Liver (tissue), 3 donors: ENCODE measurements at regions not wholly inside any gene's neighbourhood (a gene's known extent, or its start where the extent isn't known, plus 50 kb on each side); places are given as distances from the start of the nearest gene placed in this dataset.

Source experiments
- CTCF ChIP-seq: fragments of 150-350 bp; IDR thresholded peaks from 2 replicates; pipeline ENCODE4 v1.5.1; 2017; ENCODE audit warnings: improper control_type of control experiment, low read depth, low read length; ENCODE audit not compliant: missing input control
- EGR1 ChIP-seq, 2 donors: IDR thresholded peaks; 2 replicates each; pipeline ENCODE4 v1.6.1; 2016 to 2018; ENCODE audit warnings: antibody characterized with exemption in 2 of 2, low read depth in 2 of 2
- HNF4A ChIP-seq, 2 donors: conservative IDR thresholded peaks; 2 replicates each; pipeline ENCODE4 v1.6.1; 2016; ENCODE audit warnings: antibody characterized with exemption in 2 of 2, mild to moderate bottlenecking in 2 of 2
- JUND ChIP-seq, 2 donors: IDR thresholded peaks; 2 replicates each; pipeline ENCODE4 v1.6.1; 2016; ENCODE audit warnings: antibody characterized with exemption in 2 of 2
- RAD21 ChIP-seq, 2 donors: IDR thresholded peaks; 2 replicates each; pipeline ENCODE4 v1.6.1; 2016; ENCODE audit warnings: antibody characterized with exemption in 2 of 2, mild to moderate bottlenecking in 2 of 2
- TAF1 ChIP-seq: conservative IDR thresholded peaks from 2 replicates; pipeline ENCODE4 v1.6.1; 2016; ENCODE audit warnings: antibody characterized with exemption, mild to moderate bottlenecking
- ZBTB33 ChIP-seq: IDR thresholded peaks from 2 replicates; pipeline ENCODE4 v1.6.1; 2016; ENCODE audit warnings: antibody characterized with exemption
- TF ChIP-seq, protein P1 (sequence below): IDR thresholded peaks from 2 replicates; pipeline ENCODE4 v1.6.1; 2016; ENCODE audit warnings: antibody characterized with exemption, mild to moderate bottlenecking
- TF ChIP-seq, protein P2 (sequence below): IDR thresholded peaks from 2 replicates; pipeline ENCODE4 v1.6.1; 2016; ENCODE audit warnings: antibody characterized with exemption
- TF ChIP-seq, protein P3 (sequence below): IDR thresholded peaks from 2 replicates; pipeline ENCODE4 v1.6.1; 2016; ENCODE audit warnings: antibody characterized with exemption
- donor health status: healthy.
- donor health status: healthy.

- TF ChIP-seq CTCF (no peak), EGR1 (IDR thresholded peaks at IDR 0.05; ENCODE audit: low read depth in 2 of 2) (no peak), TAF1 (no peak), JUND (IDR thresholded peaks at IDR 0.05) (no peak), RAD21 (IDR thresholded peaks at IDR 0.05) (no peak), ZBTB33 (no peak), HNF4A (conservative IDR thresholded peaks at IDR 0.05) (no peak)
- TF ChIP-seq, protein P1, sequence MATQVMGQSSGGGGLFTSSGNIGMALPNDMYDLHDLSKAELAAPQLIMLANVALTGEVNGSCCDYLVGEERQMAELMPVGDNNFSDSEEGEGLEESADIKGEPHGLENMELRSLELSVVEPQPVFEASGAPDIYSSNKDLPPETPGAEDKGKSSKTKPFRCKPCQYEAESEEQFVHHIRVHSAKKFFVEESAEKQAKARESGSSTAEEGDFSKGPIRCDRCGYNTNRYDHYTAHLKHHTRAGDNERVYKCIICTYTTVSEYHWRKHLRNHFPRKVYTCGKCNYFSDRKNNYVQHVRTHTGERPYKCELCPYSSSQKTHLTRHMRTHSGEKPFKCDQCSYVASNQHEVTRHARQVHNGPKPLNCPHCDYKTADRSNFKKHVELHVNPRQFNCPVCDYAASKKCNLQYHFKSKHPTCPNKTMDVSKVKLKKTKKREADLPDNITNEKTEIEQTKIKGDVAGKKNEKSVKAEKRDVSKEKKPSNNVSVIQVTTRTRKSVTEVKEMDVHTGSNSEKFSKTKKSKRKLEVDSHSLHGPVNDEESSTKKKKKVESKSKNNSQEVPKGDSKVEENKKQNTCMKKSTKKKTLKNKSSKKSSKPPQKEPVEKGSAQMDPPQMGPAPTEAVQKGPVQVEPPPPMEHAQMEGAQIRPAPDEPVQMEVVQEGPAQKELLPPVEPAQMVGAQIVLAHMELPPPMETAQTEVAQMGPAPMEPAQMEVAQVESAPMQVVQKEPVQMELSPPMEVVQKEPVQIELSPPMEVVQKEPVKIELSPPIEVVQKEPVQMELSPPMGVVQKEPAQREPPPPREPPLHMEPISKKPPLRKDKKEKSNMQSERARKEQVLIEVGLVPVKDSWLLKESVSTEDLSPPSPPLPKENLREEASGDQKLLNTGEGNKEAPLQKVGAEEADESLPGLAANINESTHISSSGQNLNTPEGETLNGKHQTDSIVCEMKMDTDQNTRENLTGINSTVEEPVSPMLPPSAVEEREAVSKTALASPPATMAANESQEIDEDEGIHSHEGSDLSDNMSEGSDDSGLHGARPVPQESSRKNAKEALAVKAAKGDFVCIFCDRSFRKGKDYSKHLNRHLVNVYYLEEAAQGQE: no peak
- TF ChIP-seq, protein P2, sequence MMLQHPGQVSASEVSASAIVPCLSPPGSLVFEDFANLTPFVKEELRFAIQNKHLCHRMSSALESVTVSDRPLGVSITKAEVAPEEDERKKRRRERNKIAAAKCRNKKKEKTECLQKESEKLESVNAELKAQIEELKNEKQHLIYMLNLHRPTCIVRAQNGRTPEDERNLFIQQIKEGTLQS: no peak
- TF ChIP-seq, protein P3, sequence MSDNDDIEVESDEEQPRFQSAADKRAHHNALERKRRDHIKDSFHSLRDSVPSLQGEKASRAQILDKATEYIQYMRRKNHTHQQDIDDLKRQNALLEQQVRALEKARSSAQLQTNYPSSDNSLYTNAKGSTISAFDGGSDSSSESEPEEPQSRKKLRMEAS: no peak
These were observed 510.4 kb downstream of the KCNJ18 start for GRCh38 chr17:22202702-22203101.
